ENCODE measurements at regions not wholly inside any gene's neighbourhood (a gene's known extent, or its start where the extent isn't known, plus 50 kb on each side); places are given as distances from the start of the nearest gene placed in this dataset.
A peak's percentile ranks its signal among the peaks of the same experiment; 100 is the strongest.

DNA sequence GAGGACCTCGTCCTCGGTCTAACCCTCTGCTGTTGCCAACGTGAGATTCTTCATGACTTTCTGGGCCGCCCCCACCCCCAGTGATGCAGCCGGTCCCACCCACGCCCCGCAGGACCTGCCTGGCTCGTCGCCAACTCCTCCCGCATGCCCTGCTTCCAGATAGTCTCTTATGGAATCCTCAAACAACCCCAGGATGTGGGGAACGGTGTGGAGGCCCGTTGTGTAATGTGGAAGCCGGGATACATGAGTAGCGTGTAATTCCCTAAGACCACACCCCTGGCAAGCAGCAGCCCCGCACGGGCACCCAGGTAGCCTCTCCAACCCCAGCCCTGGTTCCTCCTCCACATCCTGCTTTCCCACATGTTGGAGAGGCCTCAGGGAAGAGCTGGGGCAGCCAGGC, 275.9 kb downstream of the C16orf95 start (continued):
- no peak for TF ChIP-seq ZNF121 (CRISPR knock-in tag; IDR thresholded peaks at IDR 0.05)
- TF ChIP-seq ZNF317 (CRISPR knock-in tag; IDR thresholded peaks at IDR 0.05; ENCODE audit: borderline replicate concordance, low read depth) = no peak
- TF ChIP-seq ELF4 (CRISPR knock-in tag; IDR thresholded peaks at IDR 0.05; ENCODE audit: low read depth) = no peak
- TF ChIP-seq KAT7 (CRISPR knock-in tag; IDR thresholded peaks at IDR 0.05; ENCODE audit: borderline replicate concordance) = no peak
- no peak for TF ChIP-seq RORB (CRISPR knock-in tag; IDR thresholded peaks at IDR 0.05)
- TF ChIP-seq, protein P1, sequence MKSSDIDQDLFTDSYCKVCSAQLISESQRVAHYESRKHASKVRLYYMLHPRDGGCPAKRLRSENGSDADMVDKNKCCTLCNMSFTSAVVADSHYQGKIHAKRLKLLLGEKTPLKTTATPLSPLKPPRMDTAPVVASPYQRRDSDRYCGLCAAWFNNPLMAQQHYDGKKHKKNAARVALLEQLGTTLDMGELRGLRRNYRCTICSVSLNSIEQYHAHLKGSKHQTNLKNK (CRISPR knock-in tag; IDR thresholded peaks at IDR 0.05) = no peak

- ChIA-PET POLR2A (no interaction called here), CTCF (interaction anchor here (2.6 kb wide), 1 partner anchor 10 kb away, joined by 12 read pairs; no protein-coding TSS in a partner anchor)
- H3K9me3 Mint-ChIP-seq = no peaks in the 10 kb centered on the region
- peaks cover 16% of the 10 kb centered on the region for H3K4me1 Mint-ChIP-seq
- no peaks in the 10 kb centered on the region for H3K27me3 Mint-ChIP-seq (ENCODE audit: low read depth)
- no peak for DNase-seq (ENCODE audit: low spot score)
- H3K27ac Mint-ChIP-seq = no peak overlapping the region
- no peak overlapping the region for H3K4me3 Mint-ChIP-seq
- no peak for ATAC-seq
- TF ChIP-seq, protein P2, sequence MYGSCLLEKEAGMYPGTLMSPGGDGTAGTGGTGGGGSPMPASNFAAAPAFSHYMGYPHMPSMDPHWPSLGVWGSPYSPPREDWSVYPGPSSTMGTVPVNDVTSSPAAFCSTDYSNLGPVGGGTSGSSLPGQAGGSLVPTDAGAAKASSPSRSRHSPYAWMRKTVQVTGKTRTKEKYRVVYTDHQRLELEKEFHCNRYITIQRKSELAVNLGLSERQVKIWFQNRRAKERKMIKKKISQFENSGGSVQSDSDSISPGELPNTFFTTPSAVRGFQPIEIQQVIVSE (CRISPR knock-in tag; IDR thresholded peaks at IDR 0.05; ENCODE audit: borderline replicate concordance) = no peak
- no peak for TF ChIP-seq NFATC4 (CRISPR knock-in tag; IDR thresholded peaks at IDR 0.05)
- H3K36me3 Mint-ChIP-seq = no peaks in the 10 kb centered on the region
These were observed 274.5 kb downstream of the C16orf95 start for GRCh38 chr16:87042551-87043230.

- TF ChIP-seq ZNF232 (CRISPR knock-in tag; IDR thresholded peaks at IDR 0.05) = no peak
- TF ChIP-seq CTCF (IDR thresholded peaks at IDR 0.05) = no peak
- no peak for TF ChIP-seq ZNF532 (CRISPR knock-in tag; IDR thresholded peaks at IDR 0.05; ENCODE audit: borderline replicate concordance)
- no peak for TF ChIP-seq ARID4B (CRISPR knock-in tag; IDR thresholded peaks at IDR 0.05; ENCODE audit: borderline replicate concordance)
- TF ChIP-seq, protein P3, sequence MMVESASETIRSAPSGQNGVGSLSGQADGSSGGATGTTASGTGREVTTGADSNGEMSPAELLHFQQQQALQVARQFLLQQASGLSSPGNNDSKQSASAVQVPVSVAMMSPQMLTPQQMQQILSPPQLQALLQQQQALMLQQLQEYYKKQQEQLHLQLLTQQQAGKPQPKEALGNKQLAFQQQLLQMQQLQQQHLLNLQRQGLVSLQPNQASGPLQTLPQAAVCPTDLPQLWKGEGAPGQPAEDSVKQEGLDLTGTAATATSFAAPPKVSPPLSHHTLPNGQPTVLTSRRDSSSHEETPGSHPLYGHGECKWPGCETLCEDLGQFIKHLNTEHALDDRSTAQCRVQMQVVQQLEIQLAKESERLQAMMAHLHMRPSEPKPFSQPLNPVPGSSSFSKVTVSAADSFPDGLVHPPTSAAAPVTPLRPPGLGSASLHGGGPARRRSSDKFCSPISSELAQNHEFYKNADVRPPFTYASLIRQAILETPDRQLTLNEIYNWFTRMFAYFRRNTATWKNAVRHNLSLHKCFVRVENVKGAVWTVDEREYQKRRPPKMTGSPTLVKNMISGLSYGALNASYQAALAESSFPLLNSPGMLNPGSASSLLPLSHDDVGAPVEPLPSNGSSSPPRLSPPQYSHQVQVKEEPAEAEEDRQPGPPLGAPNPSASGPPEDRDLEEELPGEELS (CRISPR knock-in tag; IDR thresholded peaks at IDR 0.05) = no peak
- no peak for TF ChIP-seq FOXP1 (CRISPR knock-in tag; IDR thresholded peaks at IDR 0.05; ENCODE audit: borderline replicate concordance)
- TF ChIP-seq TCF7 (CRISPR knock-in tag; IDR thresholded peaks at IDR 0.05; ENCODE audit: low read depth) = no peak
- ChIA-PET CTCF (interaction anchor here (1.2 to 2.6 kb wide), 2 partner anchors 9 to 170 kb away, joined by 4 to 12 read pairs; no protein-coding TSS in a partner anchor), POLR2A (no interaction called here)
- ATAC-seq (no peak), DNase-seq (ENCODE audit: low spot score) (no peak)
- Mint-ChIP-seq H3K4me3 (no peak overlapping the region), H3K27me3 (ENCODE audit: low read depth) (no peaks in the 10 kb centered on the region), H3K27ac (peak overlapping the region; percentile 44), H3K36me3 (no peaks in the 10 kb centered on the region), H3K9me3 (no peaks in the 10 kb centered on the region), H3K4me1 (peaks cover 23% of the 10 kb centered on the region)
These were observed 273.8 kb downstream of the C16orf95 start for GRCh38 chr16:87043231-87044031.
